Stomach smooth muscle (tissue), 2 donors: ENCODE measurements at regions not wholly inside any gene's neighbourhood (a gene's known extent, or its start where the extent isn't known, plus 50 kb on each side); places are given as distances from the start of the nearest gene placed in this dataset.

Source experiments
- H3K27ac ChIP-seq: one replicate; pipeline ENCODE4 v1.7.0; 2013; ENCODE audit warnings: mild to moderate bottlenecking, low read length, inconsistent platforms
- H3K27me3 ChIP-seq, 2 donors: one replicate each; pipeline ENCODE4 v1.7.0; 2013; ENCODE audit warnings: low read length in 2 of 2; ENCODE audit not compliant: insufficient read depth in 2 of 2, control insufficient read depth in 1 of 2
- H3K36me3 ChIP-seq, 2 donors: one replicate each; pipeline ENCODE4 v1.7.0; 2013; ENCODE audit warnings: low read length in 2 of 2; ENCODE audit not compliant: control insufficient read depth in 2 of 2, insufficient read depth in 2 of 2
- H3K4me1 ChIP-seq: one replicate; pipeline ENCODE4 v1.7.0; 2013; ENCODE audit warnings: low read length; ENCODE audit not compliant: control insufficient read depth, insufficient read depth
- H3K4me3 ChIP-seq, 2 donors: one replicate each; pipeline ENCODE4 v1.7.0; 2013; ENCODE audit warnings: low read length in 2 of 2
- H3K9ac ChIP-seq, 2 donors: one replicate each; pipeline ENCODE4 v1.7.0; 2013; ENCODE audit warnings: low read length in 2 of 2, mild to moderate bottlenecking in 1 of 2
- H3K9me3 ChIP-seq, 2 donors: one replicate each; pipeline ENCODE4 v1.7.0; 2013; ENCODE audit warnings: low read length in 2 of 2; ENCODE audit not compliant: control insufficient read depth in 2 of 2
- donor health status: healthy.
- donor health status: Pancreatic carcinoma.

DNA sequence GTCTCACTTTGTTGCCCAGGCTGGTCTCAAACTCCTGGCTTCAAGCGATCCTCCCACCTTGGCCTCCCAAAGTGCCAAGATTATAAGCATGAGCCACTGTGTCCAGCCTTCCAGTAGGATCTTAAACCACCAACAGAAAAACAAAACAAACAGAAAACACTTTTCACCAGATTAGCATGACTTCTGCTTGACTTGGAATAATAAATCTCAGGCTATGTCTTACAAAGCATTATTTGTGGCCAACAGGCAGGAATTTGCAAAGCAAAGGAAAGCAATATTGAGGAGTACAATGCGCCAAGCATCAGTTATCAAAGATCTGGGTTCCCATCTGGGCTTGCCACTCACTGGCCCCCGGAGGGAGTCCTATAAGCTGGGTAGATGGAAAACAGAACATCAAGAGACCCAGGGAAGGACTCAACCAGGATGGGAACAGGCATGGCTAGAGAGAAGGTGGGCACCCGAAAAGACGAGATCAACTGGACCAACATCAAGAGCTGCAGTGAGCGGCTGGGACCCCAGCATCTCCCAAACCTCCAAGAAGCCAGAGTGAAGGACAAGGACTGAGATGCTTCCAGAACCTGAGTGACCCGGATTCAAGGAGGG, 101.2 kb downstream of the TMEM30B start:
- Histone ChIP-seq H3K9me3 (no peaks in the 10 kb centered on the region), H3K36me3 (no peaks in the 10 kb centered on the region), H3K27ac (no peak overlapping the region), H3K27me3 (no peaks in the 10 kb centered on the region), H3K9ac (no peak overlapping the region), H3K4me1 (no peaks in the 10 kb centered on the region), H3K4me3 (no peak overlapping the region)

DNA sequence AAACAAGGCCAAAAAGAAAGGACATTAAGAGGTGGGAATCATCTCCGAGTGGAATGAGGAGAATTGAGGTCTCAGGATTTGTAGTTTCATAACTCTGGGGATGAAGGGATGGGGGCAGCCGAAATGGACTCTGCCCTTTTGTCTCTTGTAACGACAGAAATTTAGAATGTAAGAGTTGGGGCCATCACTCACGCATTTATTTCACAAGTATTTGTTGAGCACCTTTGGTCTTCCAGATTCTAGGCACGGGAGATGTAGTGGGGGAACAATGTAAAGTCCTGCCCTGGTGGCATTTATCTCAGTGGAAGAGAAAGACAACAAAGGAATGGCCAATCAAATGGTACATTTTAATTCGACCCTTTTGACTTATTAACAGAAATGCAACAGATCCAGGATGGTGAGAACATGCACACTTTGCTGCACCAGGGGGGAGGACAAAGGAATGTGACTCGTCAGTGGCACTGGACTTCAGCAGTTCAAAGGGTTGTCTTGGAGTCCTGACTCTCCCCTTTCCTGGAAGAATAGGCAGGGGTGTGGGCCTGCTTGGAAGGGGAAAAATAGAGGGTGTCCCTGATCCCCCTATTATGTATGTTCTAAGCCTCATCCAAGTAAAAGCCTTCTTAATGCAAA, 102.0 kb downstream of the TMEM30B start:
- H3K27ac ChIP-seq: no peak overlapping the region
- no peaks in the 10 kb centered on the region for H3K27me3 ChIP-seq
- no peak overlapping the region for H3K9ac ChIP-seq
- no peak overlapping the region for H3K4me3 ChIP-seq
- H3K4me1 ChIP-seq: no peaks in the 10 kb centered on the region
- H3K9me3 ChIP-seq: no peaks in the 10 kb centered on the region
- H3K36me3 ChIP-seq: no peaks in the 10 kb centered on the region

DNA sequence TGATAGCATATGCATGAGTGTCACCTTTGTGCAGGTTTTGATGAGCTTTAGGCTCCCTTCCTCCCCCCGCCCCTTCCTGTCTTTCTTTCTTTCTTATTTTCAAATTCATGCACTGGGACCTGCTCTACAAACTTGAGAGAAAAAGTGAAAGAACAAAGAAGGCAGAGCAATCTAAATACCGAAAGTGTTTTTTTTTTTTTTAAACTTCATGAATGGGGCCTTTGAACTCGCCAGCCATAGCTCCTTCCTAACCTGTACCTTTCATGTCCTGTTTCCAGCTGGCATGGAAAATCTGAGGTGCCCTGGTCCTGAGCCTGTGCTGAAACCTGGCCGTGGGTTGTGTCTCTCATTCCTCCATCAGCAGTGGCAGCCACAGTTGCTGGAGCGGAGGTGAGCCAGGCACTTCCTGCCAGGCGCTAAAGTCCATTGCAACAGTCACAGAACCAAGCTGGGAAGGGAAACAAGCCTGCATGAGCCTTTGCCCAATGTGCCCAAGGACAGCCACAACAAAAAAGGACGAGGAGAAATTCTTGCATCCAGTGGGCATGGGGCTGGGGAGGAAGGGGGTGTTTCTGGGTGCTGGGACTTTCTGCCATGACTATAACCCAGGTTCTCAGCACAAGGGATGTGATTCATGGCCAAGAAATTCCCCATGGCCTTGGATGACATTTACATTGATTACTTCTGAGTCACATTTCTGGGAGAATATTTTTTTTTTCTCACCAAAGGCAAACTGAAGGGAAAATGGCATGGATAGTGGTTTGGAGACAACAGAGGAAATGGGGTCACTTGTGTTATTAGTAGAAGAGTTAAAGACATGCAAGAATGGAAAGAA, 102.7 kb downstream of the TMEM30B start:
- H3K9ac ChIP-seq: no peak overlapping the region
- no peak overlapping the region for H3K4me3 ChIP-seq
- no peaks in the 10 kb centered on the region for H3K27me3 ChIP-seq
- H3K9me3 ChIP-seq: no peaks in the 10 kb centered on the region
- H3K27ac ChIP-seq: no peak overlapping the region
- H3K4me1 ChIP-seq: no peaks in the 10 kb centered on the region
- no peaks in the 10 kb centered on the region for H3K36me3 ChIP-seq

GRCh38 chr14:61177279-61178225, 103.6 kb downstream of the TMEM30B start:
- Histone ChIP-seq H3K9ac (no peak overlapping the region), H3K27ac (no peak overlapping the region), H3K4me1 (no peaks in the 10 kb centered on the region), H3K36me3 (no peaks in the 10 kb centered on the region), H3K9me3 (no peaks in the 10 kb centered on the region), H3K27me3 (no peaks in the 10 kb centered on the region), H3K4me3 (no peak overlapping the region)

- no peak overlapping the region for H3K4me3 ChIP-seq
- H3K9me3 ChIP-seq: no peaks in the 10 kb centered on the region
- H3K27ac ChIP-seq: no peak overlapping the region
- no peak overlapping the region for H3K9ac ChIP-seq
- no peaks in the 10 kb centered on the region for H3K27me3 ChIP-seq
- no peaks in the 10 kb centered on the region for H3K4me1 ChIP-seq
- H3K36me3 ChIP-seq: no peaks in the 10 kb centered on the region
Measured at GRCh38 chr14:61176686-61177085, 104.5 kb downstream of the TMEM30B start.

GRCh38 chr14:61174987-61175386, 106.2 kb downstream of the TMEM30B start:
- no peaks in the 10 kb centered on the region for H3K36me3 ChIP-seq
- H3K27me3 ChIP-seq: no peaks in the 10 kb centered on the region
- H3K4me1 ChIP-seq: no peaks in the 10 kb centered on the region
- H3K27ac ChIP-seq: no peak overlapping the region
- H3K9me3 ChIP-seq: no peaks in the 10 kb centered on the region
- H3K4me3 ChIP-seq: no peak overlapping the region
- H3K9ac ChIP-seq: no peak overlapping the region

GRCh38 chr14:61174441-61174891, 106.7 kb downstream of the TMEM30B start:
- no peak overlapping the region for H3K27ac ChIP-seq
- H3K9ac ChIP-seq: no peak overlapping the region
- H3K4me3 ChIP-seq: no peak overlapping the region
- no peaks in the 10 kb centered on the region for H3K36me3 ChIP-seq
- H3K9me3 ChIP-seq: no peaks in the 10 kb centered on the region
- no peaks in the 10 kb centered on the region for H3K4me1 ChIP-seq
- H3K27me3 ChIP-seq: no peaks in the 10 kb centered on the region

GRCh38 chr14:61171727-61172126, 109.4 kb downstream of the TMEM30B start:
- no peak overlapping the region for H3K4me3 ChIP-seq
- H3K27ac ChIP-seq: no peak overlapping the region
- no peaks in the 10 kb centered on the region for H3K4me1 ChIP-seq
- H3K27me3 ChIP-seq: no peaks in the 10 kb centered on the region
- H3K9ac ChIP-seq: no peak overlapping the region
- H3K36me3 ChIP-seq: no peaks in the 10 kb centered on the region
- no peaks in the 10 kb centered on the region for H3K9me3 ChIP-seq

GRCh38 chr14:61168141-61168540, 113.0 kb downstream of the TMEM30B start:
- Histone ChIP-seq H3K27me3 (no peaks in the 10 kb centered on the region), H3K4me3 (no peak overlapping the region), H3K4me1 (no peaks in the 10 kb centered on the region), H3K9ac (no peak overlapping the region), H3K27ac (no peak overlapping the region), H3K36me3 (no peaks in the 10 kb centered on the region), H3K9me3 (no peaks in the 10 kb centered on the region)

DNA sequence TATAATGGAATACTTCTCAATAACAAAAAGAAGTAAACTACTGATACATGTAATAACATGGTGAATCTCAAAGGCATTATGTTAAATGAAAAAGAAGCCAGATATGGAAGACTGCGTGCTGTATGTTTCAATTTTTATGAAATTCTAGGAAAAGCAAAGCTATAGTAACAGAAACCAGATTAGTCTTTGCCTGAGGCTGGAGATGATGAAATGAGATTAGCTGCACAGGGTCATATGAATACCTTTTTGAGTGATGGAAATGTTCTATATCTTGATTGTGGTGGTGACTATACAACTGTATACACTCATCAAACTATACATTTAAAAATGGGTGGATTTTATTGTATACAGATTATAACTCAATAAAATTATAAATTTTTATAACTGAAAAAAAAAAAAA, 113.5 kb downstream of the TMEM30B start:
- Histone ChIP-seq H3K9ac (no peak overlapping the region), H3K4me1 (no peaks in the 10 kb centered on the region), H3K27ac (no peak overlapping the region), H3K4me3 (no peak overlapping the region), H3K36me3 (no peaks in the 10 kb centered on the region), H3K9me3 (no peaks in the 10 kb centered on the region), H3K27me3 (no peaks in the 10 kb centered on the region)
